A549 (cell line): ENCODE measurements at regions not wholly inside any gene's neighbourhood (a gene's known extent, or its start where the extent isn't known, plus 50 kb on each side); places are given as distances from the start of the nearest gene placed in this dataset.

ENCODE experiments used
- ATAC-seq, 2 experiments: fragments of 200-7000 bp in 1 of 2; fragments of >200 bp in 1 of 2; cut with Nextera tagmentation in 1 of 2; cut with Tn5 transposase in 1 of 2; 3 replicates each; pipeline versions ENCODE4 v1.8.0 to v1.9.1; 2018 to 2020; ENCODE audit warnings: mild to moderate bottlenecking in 1 of 2, moderate library complexity in 1 of 2
- CTCF ChIA-PET: fragments of 300-600 bp; sonication (Branson Sonifier 250); formaldehyde crosslinking; extraction: SDS; loops from one replicate; lab custom pipeline; 2021; ENCODE audit warnings: antibody characterized with exemption, inconsistent platforms; lab: Yijun Ruan, JAX
- POLR2A ChIA-PET: fragments of 350-600 bp; formaldehyde crosslinking; extraction: SDS; loops from one replicate; lab custom pipeline; 2021; ENCODE audit warnings: antibody characterized with exemption, inconsistent platforms; lab: Yijun Ruan, JAX
- DNase-seq, 2 experiments: peaks; one replicate each; pipeline versions ENCODE4 v3.0.0 to v3.0.0-alpha.2; 2011 to 2016; ENCODE audit warnings: low read depth in 1 of 2, low spot score in 1 of 2
- FAIRE-seq: peaks from 2 replicates; lab custom pipeline; 2011; peaks lifted over from hg19 to GRCh38; lab: Jason Lieb, UNC
- H3K27ac ChIP-seq, 2 experiments: fragments of >200 bp; sonication (Bioruptor Twin); formaldehyde crosslinking; 3 replicates each; pipeline ENCODE4 v1.5.1; 2016 to 2017
- H3K4me1 ChIP-seq: fragments of >200 bp; sonication (Bioruptor Twin); formaldehyde crosslinking; 3 replicates; pipeline ENCODE4 v1.6.1; 2016
- H3K4me2 ChIP-seq: fragments of >200 bp; sonication (Bioruptor Twin); formaldehyde crosslinking; 3 replicates; pipeline ENCODE4 v1.6.1; 2016
- H3K4me3 ChIP-seq: fragments of >200 bp; sonication (Bioruptor Twin); formaldehyde crosslinking; 3 replicates; pipeline ENCODE4 v1.5.1; 2016
- H3K9me3 ChIP-seq: fragments of >200 bp; sonication (Bioruptor Twin); formaldehyde crosslinking; 3 replicates; pipeline ENCODE4 v1.6.1; 2016
- CEBPB ChIP-seq, 2 experiments: fragments of >200 bp in 1 of 2; sonication (Bioruptor Twin) in 1 of 2; formaldehyde crosslinking in 1 of 2; IDR thresholded peaks; 2 replicates each; pipeline ENCODE4 v1.6.1; 2012 to 2016
- CHD2 ChIP-seq: fragments of 150-350 bp; IDR thresholded peaks from 2 replicates; pipeline ENCODE4 v1.6.1; 2014; ENCODE audit warnings: low read length; ENCODE audit not compliant: partially characterized antibody
- EHMT2 ChIP-seq: fragments of 200-600 bp; sonication (generic); IDR thresholded peaks from 2 replicates; pipeline ENCODE4 v1.6.1; 2016; ENCODE audit warnings: antibody characterized with exemption, low read depth, mild to moderate bottlenecking, moderate library complexity
- EP300 ChIP-seq, 2 experiments: fragments of >200 bp; sonication (Bioruptor Twin); formaldehyde crosslinking; IDR thresholded peaks; 2 replicates in 1 of 2; 3 replicates in 1 of 2; pipeline ENCODE4 v1.6.1; 2016 to 2017
- FOSB ChIP-seq: fragments of 250-450 bp; sonication (Bioruptor Pico); IDR thresholded peaks from 2 replicates; pipeline ENCODE4 v1.5.0; 2020; ENCODE audit warnings: mild to moderate bottlenecking, moderate library complexity
- GATA3 ChIP-seq: IDR thresholded peaks from 2 replicates; pipeline ENCODE4 v1.6.1; 2012; ENCODE audit warnings: borderline replicate concordance
- HDAC2 ChIP-seq: fragments of 200-600 bp; sonication (generic); IDR thresholded peaks from 2 replicates; pipeline ENCODE4 v1.6.1; 2016
- HEYL ChIP-seq: fragments of 250-450 bp; sonication (Bioruptor Pico); IDR thresholded peaks from 2 replicates; pipeline ENCODE4 v1.8.0; 2021; ENCODE audit warnings: mild to moderate bottlenecking, moderate library complexity
- HOXA7 ChIP-seq: fragments of 250-450 bp; sonication (Bioruptor Pico); IDR thresholded peaks from 2 replicates; pipeline ENCODE4 v1.5.0; 2020; ENCODE audit warnings: mild to moderate bottlenecking, moderate library complexity
- HOXB13 ChIP-seq: fragments of 250-450 bp; sonication (Bioruptor Pico); IDR thresholded peaks from 2 replicates; pipeline ENCODE4 v1.5.0; 2020; ENCODE audit warnings: low read depth, mild to moderate bottlenecking, moderate library complexity
- HOXB5 ChIP-seq: fragments of 250-450 bp; sonication (Bioruptor Pico); IDR thresholded peaks from 2 replicates; pipeline ENCODE4 v1.5.0; 2020; ENCODE audit warnings: mild to moderate bottlenecking, moderate library complexity
- JUNB ChIP-seq: fragments of >200 bp; sonication (Bioruptor Twin); formaldehyde crosslinking; IDR thresholded peaks from 2 replicates; pipeline ENCODE4 v1.6.1; 2016
- KDM5A ChIP-seq: fragments of 200-600 bp; sonication (generic); IDR thresholded peaks from 2 replicates; pipeline ENCODE4 v1.6.1; 2016; ENCODE audit warnings: antibody characterized with exemption, mild to moderate bottlenecking
- MAX ChIP-seq: IDR thresholded peaks from 2 replicates; pipeline ENCODE4 v1.6.1; 2012
- MYC ChIP-seq: IDR thresholded peaks from 2 replicates; pipeline ENCODE4 v1.6.1; 2012; ENCODE audit warnings: mild to moderate bottlenecking, inconsistent platforms, low read length, improper control_type of control experiment, borderline replicate concordance
- NFE2L2 ChIP-seq: fragments of 150-350 bp; conservative IDR thresholded peaks from 2 replicates; pipeline ENCODE4 v1.6.1; 2014; ENCODE audit warnings: low read length
- NPAS2 ChIP-seq: fragments of 250-450 bp; sonication (Bioruptor Pico); IDR thresholded peaks from 2 replicates; pipeline ENCODE4 v1.8.0; 2022; ENCODE audit warnings: mild to moderate bottlenecking, moderate library complexity, borderline replicate concordance
- NR3C1 ChIP-seq: fragments of >200 bp; sonication (Bioruptor Twin); formaldehyde crosslinking; IDR thresholded peaks from 3 replicates; pipeline ENCODE4 v1.6.1; 2017
- PHF8 ChIP-seq: fragments of 200-600 bp; sonication (generic); IDR thresholded peaks from 2 replicates; pipeline ENCODE4 v1.6.1; 2016; ENCODE audit warnings: low read depth, mild to moderate bottlenecking, antibody characterized with exemption, moderate library complexity, borderline replicate concordance
- POLR2AphosphoS2 ChIP-seq: conservative IDR thresholded peaks from 2 replicates; pipeline ENCODE4 v1.6.1; 2012; ENCODE audit warnings: low read length, improper control_type of control experiment, inconsistent platforms
- RAD21 ChIP-seq, 2 experiments: fragments of >200 bp in 1 of 2; sonication (Bioruptor Twin) in 1 of 2; formaldehyde crosslinking in 1 of 2; IDR thresholded peaks in 1 of 2; conservative IDR thresholded peaks in 1 of 2; 2 replicates in 1 of 2; 3 replicates in 1 of 2; pipeline ENCODE4 v1.6.1; 2012 to 2018; ENCODE audit warnings: inconsistent platforms in 1 of 2
- RCOR1 ChIP-seq: fragments of 150-350 bp; IDR thresholded peaks from 2 replicates; pipeline ENCODE4 v1.6.1; 2014; ENCODE audit warnings: antibody characterized with exemption, low read length, low read depth
- RFX5 ChIP-seq: fragments of 450-650 bp; IDR thresholded peaks from 2 replicates; pipeline ENCODE4 v1.7.1; 2014; ENCODE audit warnings: antibody characterized with exemption, mild to moderate bottlenecking, moderate library complexity
- ZC3H11A ChIP-seq: fragments of 450-650 bp; IDR thresholded peaks from 2 replicates; pipeline ENCODE4 v1.6.1; 2014; ENCODE audit warnings: antibody characterized with exemption, mild to moderate bottlenecking
- ZFP36 ChIP-seq: fragments of 450-650 bp; IDR thresholded peaks from 2 replicates; pipeline ENCODE4 v1.6.1; 2014; ENCODE audit warnings: borderline replicate concordance; ENCODE audit not compliant: partially characterized antibody
- whole genome bisulfite sequencing: methylation state at CpG from one replicate; pipeline ENCODE4 v1.1.6; 2017; ENCODE audit errors: missing lambda C conversion rate; 5-methylcytosine and 5-hydroxymethylcytosine counted together
- TF ChIP-seq, protein P1 (sequence below): fragments of 450-650 bp; IDR thresholded peaks from 2 replicates; pipeline ENCODE4 v1.6.1; 2014; ENCODE audit warnings: antibody characterized with exemption
- TF ChIP-seq, protein P2 (sequence below): fragments of >200 bp; sonication (Bioruptor Twin); formaldehyde crosslinking; IDR thresholded peaks from 3 replicates; pipeline ENCODE4 v1.6.1; 2016
- TF ChIP-seq, protein P3 (sequence below): fragments of 250-450 bp; sonication (Bioruptor Pico); IDR thresholded peaks from 2 replicates; pipeline ENCODE4 v1.5.0; 2021; ENCODE audit warnings: mild to moderate bottlenecking, moderate library complexity, borderline replicate concordance

- Histone ChIP-seq H3K9me3 (no peaks in the 10 kb centered on the region), H3K4me2 (no peak overlapping the region), H3K4me3 (no peak overlapping the region), H3K27ac (no peak overlapping the region), H3K4me1 (peaks cover 6% of the 10 kb centered on the region; the same call in 1 of the 3 replicates)
- no peak for TF ChIP-seq NR3C1
- TF ChIP-seq HDAC2: no peak
- TF ChIP-seq RFX5: no peak
- no peak for TF ChIP-seq HOXA7 (CRISPR knock-in tag)
- no peak for TF ChIP-seq MAX
- TF ChIP-seq, protein P1, sequence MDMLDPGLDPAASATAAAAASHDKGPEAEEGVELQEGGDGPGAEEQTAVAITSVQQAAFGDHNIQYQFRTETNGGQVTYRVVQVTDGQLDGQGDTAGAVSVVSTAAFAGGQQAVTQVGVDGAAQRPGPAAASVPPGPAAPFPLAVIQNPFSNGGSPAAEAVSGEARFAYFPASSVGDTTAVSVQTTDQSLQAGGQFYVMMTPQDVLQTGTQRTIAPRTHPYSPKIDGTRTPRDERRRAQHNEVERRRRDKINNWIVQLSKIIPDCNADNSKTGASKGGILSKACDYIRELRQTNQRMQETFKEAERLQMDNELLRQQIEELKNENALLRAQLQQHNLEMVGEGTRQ: no peak
- TF ChIP-seq EP300 (IDR thresholded peaks at IDR 0.05): no peak
- no peak for TF ChIP-seq CEBPB (IDR thresholded peaks at IDR 0.05)
- no peak for TF ChIP-seq EHMT2
- no peak for TF ChIP-seq MYC
- TF ChIP-seq NFE2L2: no peak
- no peak for TF ChIP-seq PHF8
- TF ChIP-seq RAD21 (conservative IDR thresholded peaks at IDR 0.05 in 1 of 2, IDR thresholded peaks at IDR 0.05 in 1 of 2): no peak
- no peak for TF ChIP-seq HOXB5 (CRISPR knock-in tag)
- TF ChIP-seq HOXB13: no peak
- no peak for TF ChIP-seq ZFP36
- no peak for TF ChIP-seq KDM5A
- CTCF ChIA-PET: no interaction called here
- no peak for ATAC-seq
- DNase-seq: no peak
- FAIRE-seq: no peak
- POLR2A ChIA-PET: no interaction called here
- WGBS: 42% methylated on average over 2 of the region's 2 CpGs
These were observed 384.4 kb downstream of the TNS3 start for GRCh38 chr7:47197486-47197885.

DNA sequence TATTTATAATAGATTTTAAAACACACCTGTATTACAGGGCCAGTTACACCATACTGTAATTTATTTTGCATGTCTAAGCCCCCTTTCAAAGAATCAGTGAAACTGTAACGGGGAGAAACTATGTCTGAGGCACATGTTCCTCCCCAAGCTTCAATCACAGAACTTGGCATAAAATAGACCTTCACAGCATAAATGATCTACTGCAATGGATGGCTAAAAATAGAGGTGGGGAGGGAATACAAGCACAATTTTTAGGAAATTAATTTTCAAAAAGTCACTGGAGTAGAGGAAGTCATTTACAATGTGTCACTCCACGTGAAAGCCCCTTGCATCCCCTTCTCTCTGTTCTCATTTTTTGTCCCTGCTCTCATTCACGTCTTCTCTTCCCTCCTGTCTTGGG is 385.2 kb downstream of the TNS3 start:
- WGBS: 41% methylated on average over 3 of the region's 3 CpGs
- TF ChIP-seq, protein P1: no peak
- no peak for TF ChIP-seq POLR2AphosphoS2
- no peak for TF ChIP-seq CHD2
- TF ChIP-seq, protein P2, sequence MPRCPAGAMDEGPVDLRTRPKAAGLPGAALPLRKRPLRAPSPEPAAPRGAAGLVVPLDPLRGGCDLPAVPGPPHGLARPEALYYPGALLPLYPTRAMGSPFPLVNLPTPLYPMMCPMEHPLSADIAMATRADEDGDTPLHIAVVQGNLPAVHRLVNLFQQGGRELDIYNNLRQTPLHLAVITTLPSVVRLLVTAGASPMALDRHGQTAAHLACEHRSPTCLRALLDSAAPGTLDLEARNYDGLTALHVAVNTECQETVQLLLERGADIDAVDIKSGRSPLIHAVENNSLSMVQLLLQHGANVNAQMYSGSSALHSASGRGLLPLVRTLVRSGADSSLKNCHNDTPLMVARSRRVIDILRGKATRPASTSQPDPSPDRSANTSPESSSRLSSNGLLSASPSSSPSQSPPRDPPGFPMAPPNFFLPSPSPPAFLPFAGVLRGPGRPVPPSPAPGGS: no peak
- no peak for TF ChIP-seq RAD21 (conservative IDR thresholded peaks at IDR 0.05 in 1 of 2, IDR thresholded peaks at IDR 0.05 in 1 of 2)
- no peak for TF ChIP-seq GATA3
- TF ChIP-seq JUNB: no peak
- TF ChIP-seq ZC3H11A: no peak
- no peak for TF ChIP-seq RCOR1
- TF ChIP-seq MYC: no peak
- no peak for TF ChIP-seq HEYL (CRISPR knock-in tag)
- TF ChIP-seq, protein P3, sequence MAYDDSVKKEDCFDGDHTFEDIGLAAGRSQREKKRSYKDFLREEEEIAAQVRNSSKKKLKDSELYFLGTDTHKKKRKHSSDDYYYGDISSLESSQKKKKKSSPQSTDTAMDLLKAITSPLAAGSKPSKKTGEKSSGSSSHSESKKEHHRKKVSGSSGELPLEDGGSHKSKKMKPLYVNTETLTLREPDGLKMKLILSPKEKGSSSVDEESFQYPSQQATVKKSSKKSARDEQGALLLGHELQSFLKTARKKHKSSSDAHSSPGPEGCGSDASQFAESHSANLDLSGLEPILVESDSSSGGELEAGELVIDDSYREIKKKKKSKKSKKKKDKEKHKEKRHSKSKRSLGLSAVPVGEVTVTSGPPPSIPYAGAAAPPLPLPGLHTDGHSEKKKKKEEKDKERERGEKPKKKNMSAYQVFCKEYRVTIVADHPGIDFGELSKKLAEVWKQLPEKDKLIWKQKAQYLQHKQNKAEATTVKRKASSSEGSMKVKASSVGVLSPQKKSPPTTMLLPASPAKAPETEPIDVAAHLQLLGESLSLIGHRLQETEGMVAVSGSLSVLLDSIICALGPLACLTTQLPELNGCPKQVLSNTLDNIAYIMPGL (CRISPR knock-in tag): no peak
- TF ChIP-seq NPAS2 (CRISPR knock-in tag): no peak
- TF ChIP-seq FOSB (CRISPR knock-in tag): no peak
- ChIA-PET POLR2A (interaction anchor here (0.6 kb wide), 1 partner anchor 677 kb away, joined by 3 read pairs; no protein-coding TSS in a partner anchor), CTCF (interaction anchor here (0.7 to 1.4 kb wide), 2 partner anchors 13 to 15 kb away, joined by 3 read pairs; no protein-coding TSS in a partner anchor)
- Histone ChIP-seq H3K27ac (no peak overlapping the region), H3K4me2 (no peak overlapping the region), H3K9me3 (no peaks in the 10 kb centered on the region), H3K4me1 (peaks cover 6% of the 10 kb centered on the region; the same call in 1 of the 3 replicates), H3K4me3 (no peak overlapping the region)
- no peak for FAIRE-seq
- no peak for ATAC-seq
- no peak for DNase-seq
